ENCODE measurements at regions not wholly inside any gene's neighbourhood (a gene's known extent, or its start where the extent isn't known, plus 50 kb on each side); places are given as distances from the start of the nearest gene placed in this dataset.

DNA sequence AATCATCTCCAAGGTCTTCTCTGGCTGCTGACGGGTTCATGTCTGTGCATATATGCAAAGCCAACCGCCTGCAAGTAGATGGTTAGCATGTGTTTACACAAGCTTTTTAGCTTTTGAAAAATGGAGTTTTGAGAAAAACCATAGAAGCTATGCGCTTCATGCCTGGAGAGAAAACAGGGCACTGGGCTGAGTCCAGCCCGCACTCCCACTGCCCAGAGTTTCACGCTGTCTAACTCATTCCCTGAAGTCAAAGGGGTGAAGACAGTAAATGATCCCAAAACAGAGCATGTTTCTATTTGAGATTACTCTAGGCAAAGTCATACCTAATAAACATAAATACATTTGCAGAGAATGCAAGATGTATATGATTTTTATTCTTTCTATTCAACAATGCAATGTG, 278.8 kb downstream of the IRX2 start:
- Histone ChIP-seq H3K36me3 (ENCODE audit: insufficient read depth, low read length) (no peaks in the 10 kb centered on the region), H2AFZ (ENCODE audit: low read depth, low read length) (no peak overlapping the region), H3K27me3 (ENCODE audit: insufficient read depth, low read depth, low read length) (no peaks in the 10 kb centered on the region), H3K27ac (ENCODE audit: low read length) (no peak overlapping the region), H3K9me3 (ENCODE audit: low read length) (no peaks in the 10 kb centered on the region), H3K4me2 (ENCODE audit: low read length) (no peak overlapping the region), H4K20me1 (ENCODE audit: insufficient read depth) (no peaks in the 10 kb centered on the region), H3K4me3 (ENCODE audit: low read length) (no peak overlapping the region), H3K9ac (ENCODE audit: low read length) (no peak overlapping the region), H3F3A (ENCODE audit: insufficient read depth, low read length, poor library complexity, severe bottlenecking) (no peaks in the 10 kb centered on the region), H3K79me2 (replicated peaks; ENCODE audit: insufficient read depth, low read length) (no peaks in the 10 kb centered on the region), H3K9me2 (ENCODE audit: insufficient read depth, low read length) (no peaks in the 10 kb centered on the region)
- TF ChIP-seq EZH2 (IDR thresholded peaks at IDR 0.05; ENCODE audit: borderline replicate concordance, insufficient read depth, low read length, poor library complexity, severe bottlenecking) (no peak), SMC3 (conservative IDR thresholded peaks at IDR 0.05; ENCODE audit: poor library complexity) (no peak), RAD21 (conservative IDR thresholded peaks at IDR 0.05) (no peak)
- TF ChIP-seq, protein P1, sequence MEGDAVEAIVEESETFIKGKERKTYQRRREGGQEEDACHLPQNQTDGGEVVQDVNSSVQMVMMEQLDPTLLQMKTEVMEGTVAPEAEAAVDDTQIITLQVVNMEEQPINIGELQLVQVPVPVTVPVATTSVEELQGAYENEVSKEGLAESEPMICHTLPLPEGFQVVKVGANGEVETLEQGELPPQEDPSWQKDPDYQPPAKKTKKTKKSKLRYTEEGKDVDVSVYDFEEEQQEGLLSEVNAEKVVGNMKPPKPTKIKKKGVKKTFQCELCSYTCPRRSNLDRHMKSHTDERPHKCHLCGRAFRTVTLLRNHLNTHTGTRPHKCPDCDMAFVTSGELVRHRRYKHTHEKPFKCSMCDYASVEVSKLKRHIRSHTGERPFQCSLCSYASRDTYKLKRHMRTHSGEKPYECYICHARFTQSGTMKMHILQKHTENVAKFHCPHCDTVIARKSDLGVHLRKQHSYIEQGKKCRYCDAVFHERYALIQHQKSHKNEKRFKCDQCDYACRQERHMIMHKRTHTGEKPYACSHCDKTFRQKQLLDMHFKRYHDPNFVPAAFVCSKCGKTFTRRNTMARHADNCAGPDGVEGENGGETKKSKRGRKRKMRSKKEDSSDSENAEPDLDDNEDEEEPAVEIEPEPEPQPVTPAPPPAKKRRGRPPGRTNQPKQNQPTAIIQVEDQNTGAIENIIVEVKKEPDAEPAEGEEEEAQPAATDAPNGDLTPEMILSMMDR (IDR thresholded peaks at IDR 0.05; ENCODE audit: poor library complexity, severe bottlenecking): no peak

DNA sequence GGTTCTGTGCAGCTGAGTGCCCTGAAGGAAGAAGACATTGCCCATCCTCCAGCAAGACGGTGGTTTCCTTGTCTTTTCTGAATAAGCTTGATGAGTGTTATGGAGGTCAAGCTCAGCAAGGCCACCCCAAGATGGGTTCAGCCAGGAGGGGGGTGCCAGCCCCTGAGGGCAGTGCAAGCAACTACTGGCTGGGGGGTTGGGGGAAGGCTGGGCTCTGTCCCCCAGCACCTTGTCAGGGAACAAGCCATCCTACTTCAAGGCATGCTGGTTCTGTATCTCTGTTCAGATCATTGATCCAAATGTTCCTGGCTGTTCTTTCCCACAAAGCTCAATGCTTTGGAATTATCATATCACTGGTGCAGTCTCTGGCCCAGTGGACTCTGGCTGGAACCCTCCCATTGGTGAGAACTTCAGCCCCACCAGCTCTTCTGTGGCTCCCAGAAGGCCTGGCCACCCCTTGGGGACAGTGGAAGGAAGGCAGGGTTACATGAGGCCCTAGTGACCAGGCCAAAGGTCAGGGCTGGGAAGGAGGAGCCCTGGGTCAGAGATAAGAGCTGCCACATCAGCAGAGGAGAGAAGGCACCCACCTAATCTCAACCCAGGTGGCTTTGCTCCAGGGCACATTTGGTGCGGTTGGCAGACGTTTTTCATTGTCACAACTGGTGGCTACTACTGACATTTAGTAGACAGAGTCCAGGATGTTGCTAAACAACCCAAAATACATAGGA, 280.2 kb downstream of the IRX2 start:
- no peak for TF ChIP-seq EP300 (conservative IDR thresholded peaks at IDR 0.05; ENCODE audit: poor library complexity, severe bottlenecking)
- TF ChIP-seq, protein P1 (IDR thresholded peaks at IDR 0.05; ENCODE audit: poor library complexity, severe bottlenecking): no peak
- H3K4me3 ChIP-seq (ENCODE audit: low read length): no peak overlapping the region
- H2AFZ ChIP-seq (ENCODE audit: low read depth, low read length): no peak overlapping the region
- no peaks in the 10 kb centered on the region for H3K79me2 ChIP-seq (replicated peaks; ENCODE audit: insufficient read depth, low read length)
- H3K36me3 ChIP-seq (ENCODE audit: insufficient read depth, low read length): no peaks in the 10 kb centered on the region
- H3K9me2 ChIP-seq (ENCODE audit: insufficient read depth, low read length): no peaks in the 10 kb centered on the region
- no peaks in the 10 kb centered on the region for H3K9me3 ChIP-seq (ENCODE audit: low read length)
- no peaks in the 10 kb centered on the region for H3K27me3 ChIP-seq (ENCODE audit: insufficient read depth, low read depth, low read length)
- no peaks in the 10 kb centered on the region for H4K20me1 ChIP-seq (ENCODE audit: insufficient read depth)
- H3F3A ChIP-seq (ENCODE audit: insufficient read depth, low read length, poor library complexity, severe bottlenecking): no peaks in the 10 kb centered on the region
- H3K9ac ChIP-seq (ENCODE audit: low read length): no peak overlapping the region
- H3K4me2 ChIP-seq (ENCODE audit: low read length): no peak overlapping the region
- no peak overlapping the region for H3K27ac ChIP-seq (ENCODE audit: low read length)

DNA sequence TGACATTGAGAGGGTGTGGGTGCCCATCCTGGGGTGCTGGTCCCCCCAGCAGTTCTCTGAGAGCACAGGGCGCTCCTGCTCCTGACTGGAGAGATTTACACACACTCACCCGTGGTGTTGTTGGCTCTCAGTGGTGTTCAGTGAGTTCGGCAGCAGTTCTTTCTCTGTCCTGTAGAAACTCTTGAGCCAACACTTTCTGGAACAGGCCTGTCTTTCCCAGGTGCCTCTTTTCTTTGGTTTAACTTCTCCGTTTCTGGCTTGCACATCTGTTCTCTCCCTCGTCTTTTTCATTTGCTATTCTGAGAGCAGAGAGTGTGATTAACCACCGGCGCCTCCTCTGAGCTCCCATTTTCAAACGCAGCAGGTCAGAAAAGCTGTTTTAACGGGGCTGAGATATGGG, 284.5 kb downstream of the IRX2 start:
- Histone ChIP-seq H3K79me2 (replicated peaks; ENCODE audit: insufficient read depth, low read length) (no peaks in the 10 kb centered on the region), H3K4me2 (ENCODE audit: low read length) (no peak overlapping the region), H3K9me3 (ENCODE audit: low read length) (no peaks in the 10 kb centered on the region), H3F3A (ENCODE audit: insufficient read depth, low read length, poor library complexity, severe bottlenecking) (no peaks in the 10 kb centered on the region), H3K27ac (ENCODE audit: low read length) (no peak overlapping the region), H4K20me1 (ENCODE audit: insufficient read depth) (no peaks in the 10 kb centered on the region), H3K27me3 (ENCODE audit: insufficient read depth, low read depth, low read length) (no peaks in the 10 kb centered on the region), H3K36me3 (ENCODE audit: insufficient read depth, low read length) (no peaks in the 10 kb centered on the region), H2AFZ (ENCODE audit: low read depth, low read length) (no peak overlapping the region), H3K9ac (ENCODE audit: low read length) (no peak overlapping the region), H3K4me3 (ENCODE audit: low read length) (no peak overlapping the region), H3K9me2 (ENCODE audit: insufficient read depth, low read length) (no peaks in the 10 kb centered on the region)
- TF ChIP-seq, protein P2, sequence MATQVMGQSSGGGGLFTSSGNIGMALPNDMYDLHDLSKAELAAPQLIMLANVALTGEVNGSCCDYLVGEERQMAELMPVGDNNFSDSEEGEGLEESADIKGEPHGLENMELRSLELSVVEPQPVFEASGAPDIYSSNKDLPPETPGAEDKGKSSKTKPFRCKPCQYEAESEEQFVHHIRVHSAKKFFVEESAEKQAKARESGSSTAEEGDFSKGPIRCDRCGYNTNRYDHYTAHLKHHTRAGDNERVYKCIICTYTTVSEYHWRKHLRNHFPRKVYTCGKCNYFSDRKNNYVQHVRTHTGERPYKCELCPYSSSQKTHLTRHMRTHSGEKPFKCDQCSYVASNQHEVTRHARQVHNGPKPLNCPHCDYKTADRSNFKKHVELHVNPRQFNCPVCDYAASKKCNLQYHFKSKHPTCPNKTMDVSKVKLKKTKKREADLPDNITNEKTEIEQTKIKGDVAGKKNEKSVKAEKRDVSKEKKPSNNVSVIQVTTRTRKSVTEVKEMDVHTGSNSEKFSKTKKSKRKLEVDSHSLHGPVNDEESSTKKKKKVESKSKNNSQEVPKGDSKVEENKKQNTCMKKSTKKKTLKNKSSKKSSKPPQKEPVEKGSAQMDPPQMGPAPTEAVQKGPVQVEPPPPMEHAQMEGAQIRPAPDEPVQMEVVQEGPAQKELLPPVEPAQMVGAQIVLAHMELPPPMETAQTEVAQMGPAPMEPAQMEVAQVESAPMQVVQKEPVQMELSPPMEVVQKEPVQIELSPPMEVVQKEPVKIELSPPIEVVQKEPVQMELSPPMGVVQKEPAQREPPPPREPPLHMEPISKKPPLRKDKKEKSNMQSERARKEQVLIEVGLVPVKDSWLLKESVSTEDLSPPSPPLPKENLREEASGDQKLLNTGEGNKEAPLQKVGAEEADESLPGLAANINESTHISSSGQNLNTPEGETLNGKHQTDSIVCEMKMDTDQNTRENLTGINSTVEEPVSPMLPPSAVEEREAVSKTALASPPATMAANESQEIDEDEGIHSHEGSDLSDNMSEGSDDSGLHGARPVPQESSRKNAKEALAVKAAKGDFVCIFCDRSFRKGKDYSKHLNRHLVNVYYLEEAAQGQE (IDR thresholded peaks at IDR 0.05; ENCODE audit: borderline replicate concordance): no peak
- no peak for TF ChIP-seq TAF1 (IDR thresholded peaks at IDR 0.05; ENCODE audit: low read depth)
- no peak for TF ChIP-seq POLR2AphosphoS5 (IDR thresholded peaks at IDR 0.05)
- TF ChIP-seq, protein P1 (IDR thresholded peaks at IDR 0.05; ENCODE audit: poor library complexity, severe bottlenecking): no peak
- no peak for TF ChIP-seq RAD21 (conservative IDR thresholded peaks at IDR 0.05)
- TF ChIP-seq EZH2 (IDR thresholded peaks at IDR 0.05; ENCODE audit: borderline replicate concordance, insufficient read depth, low read length, poor library complexity, severe bottlenecking): no peak
- no peak for TF ChIP-seq MXI1 (conservative IDR thresholded peaks at IDR 0.05; ENCODE audit: poor library complexity, severe bottlenecking)
- TF ChIP-seq SMC3 (conservative IDR thresholded peaks at IDR 0.05; ENCODE audit: poor library complexity): no peak
- TF ChIP-seq EP300 (conservative IDR thresholded peaks at IDR 0.05; ENCODE audit: poor library complexity, severe bottlenecking): no peak

Data from neural cell (in vitro differentiated cells).